Right ventricle myocardium superior (tissue), 1 donor: ENCODE measurements at regions not wholly inside any gene's neighbourhood (a gene's known extent, or its start where the extent isn't known, plus 50 kb on each side); places are given as distances from the start of the nearest gene placed in this dataset.
"Not testable (repeated sequence)": the region's sequence is repeated elsewhere in the genome, so short reads cannot be mapped to it uniquely, and the experiment has no call there.

Experiments
- ATAC-seq: fragments of 200-7000 bp; cut with Tn5 transposase; one replicate; pipeline ENCODE4 v1.9.1; 2020; ENCODE audit warnings: mild to moderate bottlenecking; ENCODE audit not compliant: poor library complexity
- DNase-seq: peaks from one replicate; pipeline ENCODE4 v3.0.0-alpha.2; 2020
- intact Hi-C: fragments of 100-400 bp; cut with DNase I; formaldehyde crosslinking; loops from one replicate; pipeline ENCODE4 v1.11.2; 2022
- donor health status: DM: no; HTN: yes; CAD: no; lungs with severe emphysema.

- intact Hi-C loops: no loop called here
- DNase-seq (no peak), ATAC-seq (no peak)
These were observed 58.2 kb downstream of the RPRM start for GRCh38 chr2:153420394-153420793.

- intact Hi-C loops: no loop called here
- DNase-seq (no peak), ATAC-seq (no peak)
These were observed 61.5 kb downstream of the RPRM start for GRCh38 chr2:153417077-153417476.

- no peak for DNase-seq
- no peak for ATAC-seq
- intact Hi-C loops: no loop called here
These were observed 62.5 kb downstream of the RPRM start for GRCh38 chr2:153416071-153416470.

DNA sequence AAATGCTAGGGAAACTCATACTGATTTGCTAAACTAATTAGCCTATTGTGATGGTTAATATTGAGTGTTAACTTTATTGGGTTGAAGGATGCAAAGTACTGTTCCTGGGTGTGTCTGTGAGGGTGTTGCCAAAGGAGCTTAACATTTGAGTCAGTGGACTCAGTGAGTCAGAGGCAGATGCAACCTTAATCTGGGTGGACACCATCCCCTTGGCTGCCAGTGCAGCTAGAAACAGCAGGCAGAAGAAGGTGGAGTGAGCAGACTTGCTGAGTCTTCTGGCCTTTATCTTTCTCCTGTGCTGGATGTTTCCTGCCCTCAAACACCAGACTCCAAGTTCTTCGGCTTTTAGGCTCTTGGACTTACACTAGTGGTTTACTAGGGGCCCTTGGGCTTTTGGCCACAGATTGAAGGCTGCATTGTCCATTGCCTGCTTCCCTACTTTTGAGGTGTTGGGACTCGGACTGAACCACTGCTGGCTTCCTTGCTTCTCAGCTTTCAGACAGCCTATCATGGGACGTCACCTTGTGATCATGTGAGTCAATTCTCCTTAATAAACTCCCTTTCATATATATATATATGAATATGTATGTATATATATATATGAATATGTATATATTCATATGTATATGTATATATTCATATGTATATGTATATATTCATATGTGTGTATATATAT, 69.7 kb downstream of the RPRM start:
- DNase-seq (no peak), ATAC-seq (no peak)
- intact Hi-C loops: no loop called here

DNA sequence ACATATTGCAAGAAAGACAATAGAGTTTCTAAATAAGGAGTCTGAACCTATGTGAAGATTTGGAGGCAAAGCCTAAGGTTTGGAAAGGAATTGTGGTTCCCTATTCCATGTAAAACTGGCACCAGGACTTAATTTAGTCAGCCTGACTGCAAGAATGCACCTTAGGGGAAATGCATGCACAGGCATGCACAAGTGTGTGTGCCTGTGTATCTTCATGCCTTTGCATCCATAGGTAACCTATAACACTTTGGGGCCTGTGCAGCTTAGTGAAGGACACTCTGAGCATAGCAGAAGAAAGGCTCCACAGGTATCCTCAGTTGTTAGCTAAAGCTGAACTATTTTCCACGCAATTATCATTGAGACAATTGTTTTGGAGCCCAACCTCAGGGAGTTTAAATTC, 73.4 kb downstream of the RPRM start:
- DNase-seq: no peak

GRCh38 chr2:153404792-153405191, 73.8 kb downstream of the RPRM start:
- intact Hi-C loops: no loop called here
- DNase-seq: no peak
- ATAC-seq: no peak

More for the DNA sequence above, 73.4 kb downstream of the RPRM start:
- intact Hi-C loops: no loop called here
- ATAC-seq: no peak

GRCh38 chr2:153403940-153404339, 74.6 kb downstream of the RPRM start:
- ATAC-seq (no peak), DNase-seq (no peak)
- intact Hi-C loops: no loop called here

- ATAC-seq, DNase-seq, intact Hi-C loops: not testable (repeated sequence)
These were observed 75.2 kb downstream of the RPRM start for GRCh38 chr2:153403352-153403751.

- intact Hi-C loops: no loop called here
- DNase-seq: no peak
- no peak for ATAC-seq
These were observed 83.9 kb downstream of the RPRM start for GRCh38 chr2:153394686-153395085.

DNA sequence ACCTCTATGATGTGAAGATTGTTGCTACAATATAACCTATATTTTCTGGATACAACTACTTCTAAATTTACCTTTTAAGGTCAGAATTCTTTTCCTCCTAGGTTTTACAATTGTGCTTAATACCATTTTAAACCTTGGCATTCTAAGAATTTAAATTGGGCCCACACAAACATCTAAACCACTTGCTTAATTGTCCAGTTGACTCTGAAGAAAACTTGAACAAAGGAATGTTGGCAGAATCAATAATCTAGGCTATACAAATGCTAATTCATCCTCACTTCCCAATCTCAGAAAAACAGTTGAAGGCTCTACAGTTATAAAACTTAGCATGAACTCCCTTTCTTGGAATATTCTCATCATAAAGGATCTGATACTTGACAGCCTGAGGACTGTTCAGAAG, 84.3 kb downstream of the RPRM start:
- intact Hi-C loops: no loop called here
- ATAC-seq (no peak), DNase-seq (no peak)

DNA sequence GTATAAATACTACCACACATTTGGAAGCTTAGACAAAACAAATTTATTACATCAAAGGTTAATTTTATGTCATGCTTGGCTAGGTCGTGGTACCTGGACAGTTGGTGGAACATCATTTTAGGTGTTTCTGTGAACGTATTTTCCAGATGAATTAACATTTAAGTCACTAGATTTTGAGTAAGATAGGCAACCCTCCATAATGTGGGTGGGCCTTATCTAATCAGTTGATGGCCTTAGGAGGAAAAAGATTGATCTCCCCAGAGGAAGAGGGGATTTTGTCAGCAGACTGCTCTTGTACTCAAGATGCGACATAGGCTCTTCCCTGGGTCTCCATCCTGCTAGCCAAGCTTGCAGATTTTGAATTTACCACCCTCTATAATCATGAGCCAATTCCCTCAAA, 85.0 kb downstream of the RPRM start:
- DNase-seq (no peak), ATAC-seq (no peak)
- intact Hi-C loops: no loop called here

GRCh38 chr2:153391131-153391530, 87.4 kb downstream of the RPRM start:
- ATAC-seq (no peak), DNase-seq (no peak)
- intact Hi-C loops: no loop called here

GRCh38 chr2:153388246-153388645, 90.3 kb downstream of the RPRM start:
- no peak for ATAC-seq
- no peak for DNase-seq
- intact Hi-C loops: no loop called here

DNA sequence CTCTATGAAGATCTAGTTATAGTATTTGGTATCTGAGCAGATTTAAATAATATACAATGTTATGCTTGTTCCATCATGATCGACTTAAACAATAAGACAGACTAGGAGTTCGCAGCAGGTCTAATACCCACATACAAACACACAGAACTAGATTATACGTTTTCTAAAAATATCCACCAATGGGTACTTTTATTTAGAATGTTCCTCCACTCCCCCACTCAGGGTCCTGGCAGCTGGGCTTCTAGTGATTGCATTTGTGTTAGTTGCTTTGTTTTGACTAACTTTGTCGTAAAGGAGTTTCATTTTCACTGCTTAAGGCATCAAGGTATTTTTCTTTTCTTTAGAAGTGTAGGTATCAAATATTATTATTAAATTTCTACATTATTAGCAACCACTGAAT, 91.4 kb downstream of the RPRM start:
- no peak for DNase-seq
- intact Hi-C loops: no loop called here
- ATAC-seq: no peak

- ATAC-seq: no peak
- DNase-seq: no peak
- intact Hi-C loops: no loop called here
These were observed 92.1 kb downstream of the RPRM start for GRCh38 chr2:153386481-153386897.

DNA sequence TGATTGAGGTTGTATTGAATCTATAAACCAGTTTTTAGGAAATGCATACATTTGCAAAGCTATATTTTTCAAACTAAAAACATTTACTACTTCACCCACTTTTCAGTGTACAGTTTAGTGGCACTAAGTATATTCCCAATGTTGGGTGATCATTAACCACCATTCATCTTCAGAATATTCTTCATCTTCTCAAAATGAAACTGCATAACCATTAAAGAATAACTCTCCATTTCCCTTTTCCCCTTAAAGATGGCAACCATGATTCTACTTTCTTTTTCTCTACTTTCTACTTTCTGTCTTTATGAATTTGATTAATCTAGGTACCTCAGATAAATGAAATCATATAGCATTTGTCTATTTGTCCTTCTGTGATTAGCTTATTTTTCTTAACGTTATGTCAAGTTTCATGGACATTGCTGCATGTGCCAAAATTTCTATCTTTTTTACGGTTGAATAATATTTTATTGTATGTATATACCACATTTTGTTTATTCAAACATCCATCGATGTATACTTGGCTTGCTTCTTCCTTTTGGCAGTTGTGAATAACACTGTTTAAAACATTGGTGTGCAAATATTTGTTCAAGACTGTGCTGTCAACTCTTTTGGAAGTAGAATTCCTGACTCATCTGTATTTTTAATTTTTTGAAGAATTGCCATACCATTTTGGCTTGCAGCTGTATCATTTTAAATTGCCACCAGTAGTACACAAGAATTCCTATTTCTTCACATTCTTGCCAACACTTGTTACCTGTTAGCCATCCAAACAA, 104.9 kb downstream of the RPRM start:
- DNase-seq (no peak), ATAC-seq (no peak)
- intact Hi-C loops: no loop called here

- ATAC-seq (no peak), DNase-seq (no peak)
These were observed 118.3 kb downstream of the RPRM start for GRCh38 chr2:153360239-153360638.

DNA sequence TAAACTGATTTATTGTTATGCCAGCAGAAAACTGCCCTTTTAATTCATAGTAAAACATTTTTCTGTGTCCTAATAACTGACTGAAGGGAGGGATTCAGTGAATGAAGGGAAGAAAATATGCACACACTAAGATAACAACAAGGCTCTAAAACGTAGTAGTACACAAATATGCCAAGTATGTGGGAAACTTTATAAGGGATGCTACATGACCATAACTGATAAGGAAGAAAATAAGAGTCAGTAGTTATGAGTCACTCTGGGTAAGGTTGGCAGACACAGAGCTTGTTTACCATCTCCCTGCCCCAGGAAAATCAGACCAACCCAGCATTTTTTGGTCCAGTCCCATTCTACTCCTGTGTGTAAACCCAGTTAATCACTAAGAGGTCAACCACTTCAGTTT, 124.2 kb downstream of the RPRM start:
- ATAC-seq: no peak
- intact Hi-C loops: no loop called here
- DNase-seq: no peak

More at GRCh38 chr2:153360239-153360638, 118.3 kb downstream of the RPRM start:
- intact Hi-C loops: no loop called here

DNA sequence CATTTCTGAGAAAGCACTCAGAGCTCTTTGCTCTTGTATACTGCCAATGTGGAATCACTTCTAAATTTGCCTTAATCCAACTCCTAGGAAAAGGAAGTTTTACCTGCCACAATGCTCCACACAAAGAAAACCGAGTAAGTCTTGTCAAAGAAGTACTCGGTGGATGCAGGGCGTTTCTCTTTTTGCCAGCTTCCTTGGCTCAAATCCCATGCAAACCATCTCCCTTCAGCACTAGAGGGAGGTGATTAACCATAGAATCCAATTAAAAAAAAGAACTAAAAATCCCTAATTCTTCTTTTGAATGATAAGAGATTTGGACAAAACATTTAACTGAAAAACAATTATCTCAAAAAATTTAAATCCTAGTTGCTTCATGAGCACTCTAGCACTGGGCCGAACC, 129.0 kb downstream of the RPRM start:
- DNase-seq (no peak), ATAC-seq (no peak)

DNA sequence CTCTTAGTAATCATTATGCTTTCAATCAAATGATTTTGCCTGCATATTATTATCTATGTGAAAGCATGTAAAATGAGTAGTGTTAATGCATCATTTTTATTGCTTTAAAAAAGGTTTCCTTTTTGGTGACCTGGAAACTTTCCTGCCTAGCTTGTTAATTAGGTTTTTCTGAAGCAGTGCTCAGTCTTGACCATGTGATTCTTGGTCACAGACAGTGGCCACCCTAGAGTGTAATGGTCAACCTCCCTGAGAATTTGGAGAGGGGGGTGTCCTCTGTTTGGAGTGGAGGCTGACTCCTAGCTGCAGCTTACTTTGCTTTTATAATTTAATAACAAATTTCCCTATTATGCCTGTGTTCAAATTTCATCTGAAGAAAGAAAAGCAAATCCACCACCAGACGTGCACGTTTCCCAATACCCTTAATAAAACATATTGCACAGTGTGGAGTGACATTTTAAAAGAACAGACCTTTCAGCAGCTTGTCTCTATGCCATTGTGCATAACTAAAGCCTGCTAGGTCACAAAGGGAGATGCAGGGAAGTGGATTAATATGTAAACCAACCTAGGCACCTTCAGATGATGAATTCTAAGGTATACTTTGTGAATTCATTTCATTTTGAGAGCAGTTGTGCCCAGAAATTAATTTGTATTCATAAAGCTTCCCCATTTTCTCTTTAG, 130.6 kb downstream of the RPRM start:
- no peak for DNase-seq
- intact Hi-C loops: no loop called here

More for the DNA sequence above, 129.0 kb downstream of the RPRM start:
- intact Hi-C loops: no loop called here

More for the DNA sequence above, 130.6 kb downstream of the RPRM start:
- no peak for ATAC-seq
